ENCODE measurements at regions not wholly inside any gene's neighbourhood (a gene's known extent, or its start where the extent isn't known, plus 50 kb on each side); places are given as distances from the start of the nearest gene placed in this dataset.

DNA sequence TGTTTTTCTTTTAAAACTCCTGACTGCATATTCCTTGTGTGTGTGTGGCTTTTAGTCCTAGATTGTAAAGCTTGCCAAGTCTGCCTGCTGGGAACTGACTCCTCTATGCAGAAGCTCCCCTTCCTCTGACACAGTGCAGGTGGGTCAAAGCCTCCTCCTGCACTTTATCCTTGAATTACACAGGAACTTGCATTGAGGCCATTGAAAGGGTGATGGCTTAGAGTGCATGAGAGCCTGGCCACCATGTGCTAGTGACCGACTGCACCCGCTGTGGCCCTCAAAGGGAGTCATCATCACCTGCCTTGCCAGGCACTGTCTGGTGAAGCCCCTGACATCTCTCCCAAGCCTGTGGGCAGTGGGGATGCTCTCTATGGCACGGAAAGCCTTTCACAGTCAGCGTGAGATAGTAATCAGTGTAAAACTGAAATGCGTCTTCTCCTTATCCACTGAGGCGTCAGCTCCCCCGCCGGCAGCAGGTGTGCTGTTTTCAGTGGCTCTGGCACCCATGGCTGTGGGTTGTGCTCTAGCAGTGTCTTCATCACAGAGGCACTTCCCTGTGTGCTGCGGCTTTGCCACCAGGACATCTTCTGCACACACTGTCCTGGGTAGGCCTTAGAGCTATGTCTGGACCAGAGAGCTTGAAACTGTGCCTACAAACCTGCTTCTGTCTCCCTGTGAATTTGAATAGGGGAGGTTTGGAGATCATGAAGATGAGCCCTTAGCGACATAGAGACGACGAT lies 87.9 kb downstream of the THBS2 start:
- no peak for DNase-seq (ENCODE audit: insufficient read length, low spot score)
- TF ChIP-seq SPI1 (IDR thresholded peaks at IDR 0.05; ENCODE audit: low read depth, low read length) (no peak), TAF1 (IDR thresholded peaks at IDR 0.05; ENCODE audit: low read depth, low read length) (no peak), POU2F2 (IDR thresholded peaks at IDR 0.05; ENCODE audit: low read depth, low read length) (no peak), POLR2AphosphoS5 (IDR thresholded peaks at IDR 0.05; ENCODE audit: low read depth, low read length) (no peak), POLR2A (IDR thresholded peaks at IDR 0.05; ENCODE audit: low read depth, low read length) (no peak), PAX5 (IDR thresholded peaks at IDR 0.05; ENCODE audit: insufficient read depth, low read length, severe bottlenecking) (no peak)
- no peak for FAIRE-seq

DNA sequence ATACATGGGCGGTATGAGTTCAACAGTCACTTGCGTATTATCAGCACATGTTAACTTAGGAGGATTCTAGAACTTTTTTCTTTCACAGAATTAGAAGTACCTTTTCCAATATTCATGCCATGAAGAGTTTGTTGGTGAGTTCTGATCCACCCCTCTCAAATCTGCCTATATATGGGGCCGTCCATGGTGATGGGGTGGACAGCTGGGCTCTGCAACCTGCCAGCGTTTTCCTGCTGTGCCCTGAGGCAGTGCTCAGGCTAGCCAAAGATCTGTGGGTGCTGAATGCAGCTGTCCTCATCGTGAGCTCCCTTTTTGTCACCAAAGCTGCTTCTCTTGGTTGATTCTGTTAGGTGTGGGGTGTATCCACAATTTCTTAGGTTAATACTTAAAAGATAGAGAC lies 88.7 kb downstream of the THBS2 start:
- no peak for TF ChIP-seq TAF1 (IDR thresholded peaks at IDR 0.05; ENCODE audit: low read depth, low read length)
- no peak for TF ChIP-seq PAX5 (IDR thresholded peaks at IDR 0.05; ENCODE audit: insufficient read depth, low read length, severe bottlenecking)
- no peak for TF ChIP-seq SPI1 (IDR thresholded peaks at IDR 0.05; ENCODE audit: low read depth, low read length)
- TF ChIP-seq POLR2AphosphoS5 (IDR thresholded peaks at IDR 0.05; ENCODE audit: low read depth, low read length): no peak
- TF ChIP-seq POU2F2 (IDR thresholded peaks at IDR 0.05; ENCODE audit: low read depth, low read length): no peak
- TF ChIP-seq POLR2A (IDR thresholded peaks at IDR 0.05; ENCODE audit: low read depth, low read length): no peak
- FAIRE-seq (no peak), DNase-seq (ENCODE audit: insufficient read length, low spot score) (no peak)

DNA sequence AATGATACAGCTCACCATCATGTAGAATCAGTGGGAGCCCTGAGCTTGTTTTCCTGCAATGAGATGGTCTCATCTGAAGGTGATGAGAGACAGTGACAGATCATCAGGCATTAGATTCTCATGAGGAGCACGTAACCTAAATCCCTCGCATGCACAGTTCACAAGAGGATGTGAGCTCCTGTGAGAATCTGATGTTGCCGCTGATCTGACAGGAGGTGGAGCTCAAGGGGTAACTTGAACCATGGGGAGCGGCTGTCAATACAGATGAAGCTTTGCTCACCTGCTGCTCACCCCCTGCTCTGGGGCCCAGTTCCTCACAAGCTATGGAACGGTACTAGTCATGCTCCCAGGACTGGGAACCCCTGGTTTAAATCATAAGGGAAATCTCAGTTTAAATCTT lies 89.2 kb downstream of the THBS2 start:
- DNase-seq (ENCODE audit: insufficient read length, low spot score): no peak
- TF ChIP-seq SPI1 (IDR thresholded peaks at IDR 0.05; ENCODE audit: low read depth, low read length): no peak
- TF ChIP-seq PAX5 (IDR thresholded peaks at IDR 0.05; ENCODE audit: insufficient read depth, low read length, severe bottlenecking): no peak
- no peak for TF ChIP-seq TAF1 (IDR thresholded peaks at IDR 0.05; ENCODE audit: low read depth, low read length)
- TF ChIP-seq POU2F2 (IDR thresholded peaks at IDR 0.05; ENCODE audit: low read depth, low read length): no peak
- TF ChIP-seq POLR2AphosphoS5 (IDR thresholded peaks at IDR 0.05; ENCODE audit: low read depth, low read length): no peak
- no peak for TF ChIP-seq POLR2A (IDR thresholded peaks at IDR 0.05; ENCODE audit: low read depth, low read length)
- FAIRE-seq: no peak

DNA sequence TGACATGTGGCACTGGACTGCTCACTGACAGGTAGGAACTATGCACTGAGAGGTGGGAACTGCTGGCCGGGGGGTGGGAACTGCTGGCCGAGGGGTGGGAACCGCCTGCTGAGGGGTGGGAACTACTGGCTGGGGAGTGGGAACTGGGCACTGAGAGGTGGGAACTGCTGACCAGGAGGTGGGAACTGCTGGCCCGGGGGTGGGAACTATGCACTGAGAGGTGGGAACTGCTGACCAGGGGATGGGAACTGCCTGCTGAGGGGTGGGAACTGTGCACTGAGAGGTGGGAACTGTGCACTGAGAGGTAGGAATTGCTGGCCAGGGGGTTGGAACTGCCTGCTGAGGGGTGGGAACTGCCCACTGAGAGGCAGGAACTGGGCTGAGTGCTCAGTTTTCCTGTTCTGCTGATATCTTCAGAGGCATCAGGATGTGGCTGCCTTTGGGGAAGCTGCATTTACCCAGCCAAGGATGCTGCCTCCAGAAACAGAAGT lies 90.2 kb downstream of the THBS2 start:
- FAIRE-seq (no peak), DNase-seq (ENCODE audit: insufficient read length, low spot score) (no peak)
- TF ChIP-seq POLR2A (IDR thresholded peaks at IDR 0.05; ENCODE audit: low read depth, low read length) (no peak), SPI1 (IDR thresholded peaks at IDR 0.05; ENCODE audit: low read depth, low read length) (no peak)

DNA sequence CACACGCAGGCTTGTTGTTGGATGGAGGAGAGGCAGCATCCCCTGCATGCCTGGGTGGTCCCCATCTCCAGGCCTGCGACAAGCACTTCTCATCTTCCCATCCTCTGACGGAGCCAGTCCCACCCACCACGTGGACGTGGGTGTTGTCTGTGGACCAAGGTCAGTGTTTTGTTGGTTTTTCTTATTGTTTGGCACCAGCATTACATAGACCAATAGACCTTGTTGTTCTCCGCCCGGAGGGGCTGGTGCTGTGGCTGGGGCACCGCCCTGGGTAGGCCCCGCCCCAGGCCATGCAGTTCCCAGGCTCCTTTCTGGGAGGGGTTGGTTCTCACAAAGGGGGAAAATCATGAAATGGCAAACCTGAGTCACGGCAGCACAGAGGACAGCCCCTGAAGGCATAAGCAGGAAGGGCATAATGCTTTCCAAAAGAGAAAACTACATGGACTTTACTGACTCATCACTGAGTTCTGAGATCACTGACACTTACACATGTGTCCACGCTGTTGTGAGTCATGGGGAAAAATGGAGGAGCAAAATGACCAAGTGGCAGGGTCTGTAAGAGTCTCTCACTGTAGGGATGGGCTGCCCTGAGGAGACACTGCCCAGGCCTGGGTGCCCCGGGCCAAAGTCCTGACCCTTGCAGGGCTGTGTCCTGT lies 90.8 kb downstream of the THBS2 start:
- TF ChIP-seq PAX5 (IDR thresholded peaks at IDR 0.05; ENCODE audit: insufficient read depth, low read length, severe bottlenecking) (no peak), POLR2AphosphoS5 (IDR thresholded peaks at IDR 0.05; ENCODE audit: low read depth, low read length) (no peak), TAF1 (IDR thresholded peaks at IDR 0.05; ENCODE audit: low read depth, low read length) (no peak), SPI1 (IDR thresholded peaks at IDR 0.05; ENCODE audit: low read depth, low read length) (no peak), POLR2A (IDR thresholded peaks at IDR 0.05; ENCODE audit: low read depth, low read length) (no peak), POU2F2 (IDR thresholded peaks at IDR 0.05; ENCODE audit: low read depth, low read length) (no peak)
- DNase-seq (ENCODE audit: insufficient read length, low spot score) (no peak), FAIRE-seq (no peak)

DNA sequence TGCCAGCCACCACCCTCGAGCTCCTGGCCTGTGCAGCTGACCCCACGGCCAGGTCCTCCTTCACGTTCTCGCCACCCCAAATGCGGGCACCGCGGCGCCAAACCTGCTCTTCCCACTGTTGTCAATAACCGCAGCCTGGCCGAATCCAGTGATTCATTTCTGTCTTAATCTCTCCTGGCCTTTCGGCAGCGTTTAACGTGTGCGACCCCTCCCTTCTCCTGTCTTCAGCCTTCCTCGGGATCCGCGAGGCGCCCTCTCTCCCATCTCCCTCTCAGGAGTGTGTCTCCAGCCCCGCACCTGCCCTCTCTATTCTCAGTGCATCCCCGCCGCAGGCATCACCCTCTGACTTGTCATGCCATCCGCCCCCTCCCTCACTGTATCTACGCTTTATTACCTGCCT lies 91.4 kb downstream of the THBS2 start:
- TF ChIP-seq PAX5 (IDR thresholded peaks at IDR 0.05; ENCODE audit: insufficient read depth, low read length, severe bottlenecking) (no peak), SPI1 (IDR thresholded peaks at IDR 0.05; ENCODE audit: low read depth, low read length) (no peak), TAF1 (IDR thresholded peaks at IDR 0.05; ENCODE audit: low read depth, low read length) (no peak), POLR2AphosphoS5 (IDR thresholded peaks at IDR 0.05; ENCODE audit: low read depth, low read length) (no peak), POLR2A (IDR thresholded peaks at IDR 0.05; ENCODE audit: low read depth, low read length) (no peak), POU2F2 (IDR thresholded peaks at IDR 0.05; ENCODE audit: low read depth, low read length) (no peak)
- FAIRE-seq (no peak), DNase-seq (ENCODE audit: insufficient read length, low spot score) (no peak)

DNA sequence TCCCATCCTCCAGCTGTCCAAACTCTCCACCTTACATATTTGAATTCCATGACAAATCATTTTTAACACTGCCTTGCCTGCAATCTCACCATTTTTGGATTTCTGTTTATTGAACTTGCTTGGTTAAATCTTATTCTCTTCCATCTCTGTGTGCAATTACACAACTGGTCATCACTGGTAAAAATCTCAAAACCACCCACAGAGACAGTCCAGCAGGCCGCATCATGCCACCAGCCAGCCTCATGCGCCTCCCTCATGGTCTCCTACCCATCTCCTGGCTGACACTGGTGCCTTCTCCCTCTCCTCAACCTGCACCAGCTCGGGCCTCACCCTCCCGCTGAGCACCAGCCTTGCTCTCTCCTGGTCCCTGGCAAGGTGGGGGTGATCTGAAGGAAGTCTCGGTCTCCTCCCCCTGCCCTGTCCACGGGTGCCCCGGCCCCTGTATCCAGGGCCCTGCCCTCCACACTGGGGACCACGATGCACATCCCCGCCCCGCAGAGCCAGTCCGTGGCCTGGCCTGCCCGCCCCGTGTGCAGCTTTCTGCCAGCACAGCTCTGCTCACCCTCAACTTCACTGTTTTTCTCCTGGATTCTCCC lies 92.0 kb downstream of the THBS2 start:
- FAIRE-seq: no peak

DNA sequence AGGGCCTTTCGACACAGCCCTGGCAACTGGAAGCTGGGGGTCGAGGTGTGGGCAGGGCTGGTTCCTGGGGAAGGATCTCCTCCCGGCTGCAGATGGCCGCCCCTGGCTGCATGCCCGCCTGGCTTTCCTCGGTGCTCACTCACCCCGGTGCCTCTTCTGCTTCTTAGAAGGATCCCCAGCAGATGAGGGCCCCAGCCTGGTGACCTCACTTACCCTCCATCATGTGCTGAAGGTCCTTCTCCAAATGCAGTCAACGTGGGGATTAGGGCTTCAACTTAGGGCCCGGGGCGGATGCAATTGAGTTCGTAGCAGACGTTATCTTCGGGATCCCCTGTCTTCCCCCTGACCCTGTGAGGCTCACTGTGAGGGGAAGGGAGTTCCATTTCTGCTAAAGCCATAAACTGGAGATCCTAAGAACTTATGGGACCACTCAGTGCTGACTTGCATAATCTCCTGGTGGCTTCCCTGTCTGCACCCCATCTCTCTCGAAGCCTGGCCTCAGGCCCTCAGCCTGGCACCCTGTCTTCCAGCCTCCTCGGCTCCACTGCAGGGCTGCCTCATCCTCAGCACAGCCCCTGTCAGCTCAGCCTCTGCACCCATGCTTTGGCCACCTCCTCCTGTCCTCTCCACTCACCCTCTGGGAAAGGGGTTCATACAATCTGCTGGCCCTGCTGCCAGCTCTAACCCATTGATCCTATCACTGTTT lies 92.6 kb downstream of the THBS2 start:
- TF ChIP-seq SPI1 (IDR thresholded peaks at IDR 0.05; ENCODE audit: low read depth, low read length): no peak
- TF ChIP-seq POLR2AphosphoS5 (IDR thresholded peaks at IDR 0.05; ENCODE audit: low read depth, low read length): no peak
- TF ChIP-seq PAX5 (IDR thresholded peaks at IDR 0.05; ENCODE audit: insufficient read depth, low read length, severe bottlenecking): no peak
- no peak for TF ChIP-seq TAF1 (IDR thresholded peaks at IDR 0.05; ENCODE audit: low read depth, low read length)
- no peak for TF ChIP-seq POLR2A (IDR thresholded peaks at IDR 0.05; ENCODE audit: low read depth, low read length)
- no peak for TF ChIP-seq POU2F2 (IDR thresholded peaks at IDR 0.05; ENCODE audit: low read depth, low read length)
- DNase-seq (ENCODE audit: insufficient read length, low spot score): no peak

More for the DNA sequence above, 92.0 kb downstream of the THBS2 start:
- TF ChIP-seq TAF1 (IDR thresholded peaks at IDR 0.05; ENCODE audit: low read depth, low read length) (no peak), POU2F2 (IDR thresholded peaks at IDR 0.05; ENCODE audit: low read depth, low read length) (no peak), PAX5 (IDR thresholded peaks at IDR 0.05; ENCODE audit: insufficient read depth, low read length, severe bottlenecking) (no peak), POLR2AphosphoS5 (IDR thresholded peaks at IDR 0.05; ENCODE audit: low read depth, low read length) (no peak), SPI1 (IDR thresholded peaks at IDR 0.05; ENCODE audit: low read depth, low read length) (no peak), POLR2A (IDR thresholded peaks at IDR 0.05; ENCODE audit: low read depth, low read length) (no peak)
- DNase-seq (ENCODE audit: insufficient read length, low spot score): no peak

More for the DNA sequence above, 92.6 kb downstream of the THBS2 start:
- FAIRE-seq: no peak
